Stimulated activated naive CD8-positive, alpha-beta T cell treated with anti-CD3 and anti-CD28 coated beads, Interleukin-15, Interleukin-2, amounts not matched to agents 100 ng/mL and 50 ng/mL, for 24 hours (primary cell): ENCODE measurements at regions not wholly inside any gene's neighbourhood (a gene's known extent, or its start where the extent isn't known, plus 50 kb on each side); places are given as distances from the start of the nearest gene placed in this dataset.
"Not testable (repeated sequence)": the region's sequence is repeated elsewhere in the genome, so short reads cannot be mapped to it uniquely, and the experiment has no call there.

Source experiments
- H3K27ac Mint-ChIP-seq: one replicate; pipeline ENCODE4 v1.8.0; 2021; ENCODE audit warnings: mild to moderate bottlenecking, mixed read lengths
- H3K27me3 Mint-ChIP-seq: one replicate; pipeline ENCODE4 v1.8.0; 2021; ENCODE audit warnings: mixed read lengths
- H3K36me3 Mint-ChIP-seq: one replicate; pipeline ENCODE4 v1.8.0; 2021; ENCODE audit warnings: low read depth, mixed read lengths
- H3K4me1 Mint-ChIP-seq: one replicate; pipeline ENCODE4 v1.8.0; 2021; ENCODE audit warnings: low read depth, mixed read lengths
- H3K4me3 Mint-ChIP-seq: one replicate; pipeline ENCODE4 v1.8.0; 2021; ENCODE audit warnings: mild to moderate bottlenecking, mixed read lengths
- H3K9me3 Mint-ChIP-seq: one replicate; pipeline ENCODE4 v1.8.0; 2021; ENCODE audit warnings: mixed read lengths

GRCh38 chr4:170884969-170885570 is 795.3 kb upstream of the AADAT start:
- no peaks in the 10 kb centered on the region for H3K27me3 Mint-ChIP-seq

GRCh38 chr4:170881646-170882045 is 791.9 kb upstream of the AADAT start:
- H3K4me1 Mint-ChIP-seq, H3K36me3 Mint-ChIP-seq, H3K27me3 Mint-ChIP-seq, H3K27ac Mint-ChIP-seq, H3K9me3 Mint-ChIP-seq, H3K4me3 Mint-ChIP-seq: not testable (repeated sequence)

More at GRCh38 chr4:170884969-170885570, 795.3 kb upstream of the AADAT start:
- H3K27ac Mint-ChIP-seq, result no peak overlapping the region
- H3K4me1 Mint-ChIP-seq, result no peaks in the 10 kb centered on the region
- H3K36me3 Mint-ChIP-seq, result no peaks in the 10 kb centered on the region
- no peak overlapping the region for H3K4me3 Mint-ChIP-seq
- peaks cover 9% of the 10 kb centered on the region for H3K9me3 Mint-ChIP-seq

GRCh38 chr4:170875868-170876267 is 786.1 kb upstream of the AADAT start:
- Mint-ChIP-seq H3K4me1 (no peaks in the 10 kb centered on the region), H3K9me3 (peaks cover 6% of the 10 kb centered on the region), H3K4me3 (no peak overlapping the region), H3K36me3 (no peaks in the 10 kb centered on the region), H3K27ac (no peak overlapping the region), H3K27me3 (no peaks in the 10 kb centered on the region)

GRCh38 chr4:170872794-170873193 is 783.0 kb upstream of the AADAT start:
- H3K9me3 Mint-ChIP-seq, result peaks cover 10% of the 10 kb centered on the region
- no peak overlapping the region for H3K27ac Mint-ChIP-seq
- no peaks in the 10 kb centered on the region for H3K27me3 Mint-ChIP-seq

GRCh38 chr4:170868170-170868569 is 778.4 kb upstream of the AADAT start:
- Mint-ChIP-seq H3K9me3 (peaks cover 10% of the 10 kb centered on the region), H3K4me3 (no peak overlapping the region)

More at GRCh38 chr4:170872794-170873193, 783.0 kb upstream of the AADAT start:
- Mint-ChIP-seq H3K36me3 (no peaks in the 10 kb centered on the region), H3K4me1 (no peaks in the 10 kb centered on the region), H3K4me3 (no peak overlapping the region)

GRCh38 chr4:170854097-170854496 is 764.3 kb upstream of the AADAT start:
- no peaks in the 10 kb centered on the region for H3K36me3 Mint-ChIP-seq
- H3K27ac Mint-ChIP-seq, result no peak overlapping the region
- H3K9me3 Mint-ChIP-seq, result peaks cover 7% of the 10 kb centered on the region
- no peaks in the 10 kb centered on the region for H3K4me1 Mint-ChIP-seq
- H3K4me3 Mint-ChIP-seq, result no peak overlapping the region
- H3K27me3 Mint-ChIP-seq, result no peaks in the 10 kb centered on the region

More at GRCh38 chr4:170868170-170868569, 778.4 kb upstream of the AADAT start:
- H3K4me1 Mint-ChIP-seq, result no peaks in the 10 kb centered on the region
- no peaks in the 10 kb centered on the region for H3K27me3 Mint-ChIP-seq
- no peaks in the 10 kb centered on the region for H3K36me3 Mint-ChIP-seq
- H3K27ac Mint-ChIP-seq, result no peak overlapping the region

GRCh38 chr4:170853422-170854021 is 763.8 kb upstream of the AADAT start:
- no peak overlapping the region for H3K4me3 Mint-ChIP-seq
- no peaks in the 10 kb centered on the region for H3K36me3 Mint-ChIP-seq
- H3K4me1 Mint-ChIP-seq, result no peaks in the 10 kb centered on the region
- H3K27ac Mint-ChIP-seq, result no peak overlapping the region
- no peaks in the 10 kb centered on the region for H3K27me3 Mint-ChIP-seq
- H3K9me3 Mint-ChIP-seq, result peaks cover 7% of the 10 kb centered on the region

- Mint-ChIP-seq H3K27me3 (no peaks in the 10 kb centered on the region), H3K36me3 (no peaks in the 10 kb centered on the region), H3K9me3 (peaks cover 3% of the 10 kb centered on the region), H3K4me1 (no peaks in the 10 kb centered on the region), H3K27ac (no peak overlapping the region), H3K4me3 (no peak overlapping the region)
Observed at GRCh38 chr4:170849969-170850368, 760.2 kb upstream of the AADAT start.

GRCh38 chr4:170827562-170828274 is 738.0 kb upstream of the AADAT start:
- no peaks in the 10 kb centered on the region for H3K4me1 Mint-ChIP-seq
- no peaks in the 10 kb centered on the region for H3K27me3 Mint-ChIP-seq
- no peak overlapping the region for H3K4me3 Mint-ChIP-seq
- no peaks in the 10 kb centered on the region for H3K36me3 Mint-ChIP-seq
- H3K9me3 Mint-ChIP-seq, result peaks cover 3% of the 10 kb centered on the region
- H3K27ac Mint-ChIP-seq, result no peak overlapping the region

- H3K27ac Mint-ChIP-seq, result no peak overlapping the region
- no peaks in the 10 kb centered on the region for H3K4me1 Mint-ChIP-seq
- no peaks in the 10 kb centered on the region for H3K36me3 Mint-ChIP-seq
- no peak overlapping the region for H3K4me3 Mint-ChIP-seq
- no peaks in the 10 kb centered on the region for H3K27me3 Mint-ChIP-seq
- peaks cover 30% of the 10 kb centered on the region for H3K9me3 Mint-ChIP-seq
Observed at GRCh38 chr4:170818786-170819185, 729.0 kb upstream of the AADAT start.

GRCh38 chr4:170805352-170805751 is 715.6 kb upstream of the AADAT start:
- no peaks in the 10 kb centered on the region for H3K27me3 Mint-ChIP-seq
- H3K27ac Mint-ChIP-seq, result no peak overlapping the region
- H3K4me3 Mint-ChIP-seq, result no peak overlapping the region
- peaks cover 13% of the 10 kb centered on the region for H3K9me3 Mint-ChIP-seq
- H3K4me1 Mint-ChIP-seq, result no peaks in the 10 kb centered on the region
- H3K36me3 Mint-ChIP-seq, result no peaks in the 10 kb centered on the region

- Mint-ChIP-seq H3K4me1 (no peaks in the 10 kb centered on the region), H3K27me3 (no peaks in the 10 kb centered on the region), H3K27ac (no peak overlapping the region)
Observed at GRCh38 chr4:170804930-170805329, 715.2 kb upstream of the AADAT start.

GRCh38 chr4:170803492-170803891 is 713.7 kb upstream of the AADAT start:
- H3K9me3 Mint-ChIP-seq, result peaks cover 13% of the 10 kb centered on the region
- H3K27ac Mint-ChIP-seq, result no peak overlapping the region
- H3K4me3 Mint-ChIP-seq, result no peak overlapping the region
- no peaks in the 10 kb centered on the region for H3K4me1 Mint-ChIP-seq
- no peaks in the 10 kb centered on the region for H3K36me3 Mint-ChIP-seq
- no peaks in the 10 kb centered on the region for H3K27me3 Mint-ChIP-seq

More at GRCh38 chr4:170804930-170805329, 715.2 kb upstream of the AADAT start:
- Mint-ChIP-seq H3K9me3 (peaks cover 13% of the 10 kb centered on the region), H3K36me3 (no peaks in the 10 kb centered on the region), H3K4me3 (no peak overlapping the region)

GRCh38 chr4:170801771-170802170 is 712.0 kb upstream of the AADAT start:
- no peaks in the 10 kb centered on the region for H3K36me3 Mint-ChIP-seq
- H3K4me1 Mint-ChIP-seq, result no peaks in the 10 kb centered on the region
- peaks cover under 1% of the 10 kb centered on the region for H3K9me3 Mint-ChIP-seq
- no peak overlapping the region for H3K4me3 Mint-ChIP-seq
- H3K27me3 Mint-ChIP-seq, result no peaks in the 10 kb centered on the region
- no peak overlapping the region for H3K27ac Mint-ChIP-seq

- H3K27ac Mint-ChIP-seq, result no peak overlapping the region
Observed at GRCh38 chr4:170794525-170794924, 704.8 kb upstream of the AADAT start.

More at GRCh38 chr4:170794525-170794924, 704.8 kb upstream of the AADAT start:
- H3K36me3 Mint-ChIP-seq, result no peaks in the 10 kb centered on the region
- H3K9me3 Mint-ChIP-seq, result peaks cover 3% of the 10 kb centered on the region
- no peak overlapping the region for H3K4me3 Mint-ChIP-seq
- no peaks in the 10 kb centered on the region for H3K4me1 Mint-ChIP-seq
- H3K27me3 Mint-ChIP-seq, result no peaks in the 10 kb centered on the region
